ENCODE measurements at regions not wholly inside any gene's neighbourhood (a gene's known extent, or its start where the extent isn't known, plus 50 kb on each side); places are given as distances from the start of the nearest gene placed in this dataset.

GRCh38 chr5:167352801-167353200 is 938.6 kb upstream of the WWC1 start:
- peaks cover 8% of the 10 kb centered on the region for H3K27me3 Mint-ChIP-seq
- H3K36me3 Mint-ChIP-seq (ENCODE audit: insufficient read depth) = no peaks in the 10 kb centered on the region
- H3K9me3 Mint-ChIP-seq (ENCODE audit: low read depth) = no peaks in the 10 kb centered on the region
- no peak for TF ChIP-seq CTCF (IDR thresholded peaks at IDR 0.05; ENCODE audit: unreplicated experiment)
- DNase-seq (ENCODE audit: low spot score, unreplicated experiment) = no peak
- H3K27ac Mint-ChIP-seq = no peak overlapping the region
- no peak overlapping the region for H3K4me3 Mint-ChIP-seq (ENCODE audit: low read depth)
- H3K4me1 Mint-ChIP-seq (ENCODE audit: low read depth) = peaks cover 4% of the 10 kb centered on the region

- no peak overlapping the region for H3K27ac Mint-ChIP-seq
- peaks cover 4% of the 10 kb centered on the region for H3K4me1 Mint-ChIP-seq (ENCODE audit: low read depth)
- H3K9me3 Mint-ChIP-seq (ENCODE audit: low read depth) = no peaks in the 10 kb centered on the region
- DNase-seq (ENCODE audit: low spot score, unreplicated experiment) = no peak
- no peaks in the 10 kb centered on the region for H3K36me3 Mint-ChIP-seq (ENCODE audit: insufficient read depth)
- TF ChIP-seq CTCF (IDR thresholded peaks at IDR 0.05; ENCODE audit: unreplicated experiment) = no peak
- no peak overlapping the region for H3K4me3 Mint-ChIP-seq (ENCODE audit: low read depth)
- H3K27me3 Mint-ChIP-seq = no peaks in the 10 kb centered on the region
Observed at GRCh38 chr5:167355346-167355745, 936.1 kb upstream of the WWC1 start.

GRCh38 chr5:167356374-167356773 is 935.1 kb upstream of the WWC1 start:
- Mint-ChIP-seq H3K4me1 (ENCODE audit: low read depth) (peaks cover 4% of the 10 kb centered on the region), H3K4me3 (ENCODE audit: low read depth) (no peak overlapping the region), H3K27ac (no peak overlapping the region)

GRCh38 chr5:167358868-167359492 is 932.5 kb upstream of the WWC1 start:
- Mint-ChIP-seq H3K36me3 (ENCODE audit: insufficient read depth) (peaks cover 2% of the 10 kb centered on the region), H3K27me3 (no peaks in the 10 kb centered on the region), H3K4me1 (ENCODE audit: low read depth) (peaks cover 4% of the 10 kb centered on the region), H3K4me3 (ENCODE audit: low read depth) (no peak overlapping the region), H3K27ac (no peak overlapping the region), H3K9me3 (ENCODE audit: low read depth) (peaks cover 3% of the 10 kb centered on the region)
- TF ChIP-seq CTCF (IDR thresholded peaks at IDR 0.05; ENCODE audit: unreplicated experiment) = no peak
- DNase-seq (ENCODE audit: low spot score, unreplicated experiment) = no peak

More at GRCh38 chr5:167356374-167356773, 935.1 kb upstream of the WWC1 start:
- H3K27me3 Mint-ChIP-seq = no peaks in the 10 kb centered on the region
- H3K36me3 Mint-ChIP-seq (ENCODE audit: insufficient read depth) = no peaks in the 10 kb centered on the region
- no peaks in the 10 kb centered on the region for H3K9me3 Mint-ChIP-seq (ENCODE audit: low read depth)
- DNase-seq (ENCODE audit: low spot score, unreplicated experiment) = no peak
- no peak for TF ChIP-seq CTCF (IDR thresholded peaks at IDR 0.05; ENCODE audit: unreplicated experiment)

- H3K4me1 Mint-ChIP-seq (ENCODE audit: low read depth) = no peaks in the 10 kb centered on the region
- no peaks in the 10 kb centered on the region for H3K27me3 Mint-ChIP-seq
- no peak for TF ChIP-seq CTCF (IDR thresholded peaks at IDR 0.05; ENCODE audit: unreplicated experiment)
- H3K9me3 Mint-ChIP-seq (ENCODE audit: low read depth) = peaks cover 12% of the 10 kb centered on the region
- no peak overlapping the region for H3K4me3 Mint-ChIP-seq (ENCODE audit: low read depth)
- no peak for DNase-seq (ENCODE audit: low spot score, unreplicated experiment)
- peaks cover 3% of the 10 kb centered on the region for H3K36me3 Mint-ChIP-seq (ENCODE audit: insufficient read depth)
- H3K27ac Mint-ChIP-seq = no peak overlapping the region
Observed at GRCh38 chr5:167361795-167362194, 929.6 kb upstream of the WWC1 start.
